ENCODE measurements at regions not wholly inside any gene's neighbourhood (a gene's known extent, or its start where the extent isn't known, plus 50 kb on each side); places are given as distances from the start of the nearest gene placed in this dataset.

GRCh38 chr9:106655966-106656365 is 207.0 kb upstream of the ZNF462 start:
- TF ChIP-seq HNF4A (conservative IDR thresholded peaks at IDR 0.05), result no peak
- TF ChIP-seq FOXA1 (IDR thresholded peaks at IDR 0.05), result no peak
- no peak for TF ChIP-seq MAX (IDR thresholded peaks at IDR 0.05)
- TF ChIP-seq CTCF (IDR thresholded peaks at IDR 0.05; ENCODE audit: low read depth, low read length, missing input control), result no peak
- no peak for TF ChIP-seq TAF1 (conservative IDR thresholded peaks at IDR 0.05)
- TF ChIP-seq JUND (IDR thresholded peaks at IDR 0.05), result no peak

Data from liver (tissue), 3 donors.